ENCODE measurements at regions not wholly inside any gene's neighbourhood (a gene's known extent, or its start where the extent isn't known, plus 50 kb on each side); places are given as distances from the start of the nearest gene placed in this dataset.

DNA sequence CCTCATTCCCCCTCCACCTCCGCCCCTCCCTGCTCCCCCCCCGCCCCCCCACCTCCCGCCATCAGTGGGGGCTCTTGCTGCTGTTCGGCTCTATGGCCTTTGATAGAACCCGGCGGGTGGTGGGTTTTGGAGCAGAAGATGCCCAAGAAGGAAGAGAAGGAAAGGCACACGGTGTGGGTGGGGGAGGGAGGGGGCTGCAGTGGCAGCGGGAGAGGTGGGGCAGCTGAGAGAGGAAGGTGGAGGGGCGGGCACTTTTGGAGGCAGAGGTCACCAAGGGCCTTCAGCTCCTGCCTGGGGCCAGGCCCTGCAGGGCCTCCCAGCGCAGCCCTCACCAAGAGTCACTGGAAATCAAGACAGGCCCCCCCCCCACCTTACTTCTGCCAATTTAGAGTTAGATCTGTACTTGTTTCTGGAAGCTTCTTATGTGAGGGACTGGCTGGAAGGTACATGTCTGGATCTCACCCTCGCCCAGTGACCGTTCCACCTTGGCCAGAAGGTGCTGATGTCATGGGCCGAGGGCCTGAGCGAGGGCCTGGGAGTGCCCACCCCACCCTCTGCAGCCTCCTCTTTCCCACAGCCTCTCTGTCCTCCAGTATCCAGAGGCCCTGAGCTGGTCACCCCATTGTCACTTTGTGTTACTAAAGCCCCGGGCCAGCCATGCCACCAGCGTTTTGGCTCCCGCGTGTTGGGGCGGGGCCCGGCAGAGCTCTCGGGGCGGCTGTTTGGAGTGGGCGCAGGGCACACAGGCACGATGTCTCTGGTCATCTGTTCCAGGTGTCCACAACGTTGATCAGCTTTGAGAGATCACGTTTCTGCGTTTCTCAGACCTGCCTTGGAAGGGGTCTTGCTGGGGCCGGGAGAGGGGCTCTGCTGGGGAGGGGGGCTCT lies 153.9 kb downstream of the KIF26A start (continued):
- TF ChIP-seq, protein P1, sequence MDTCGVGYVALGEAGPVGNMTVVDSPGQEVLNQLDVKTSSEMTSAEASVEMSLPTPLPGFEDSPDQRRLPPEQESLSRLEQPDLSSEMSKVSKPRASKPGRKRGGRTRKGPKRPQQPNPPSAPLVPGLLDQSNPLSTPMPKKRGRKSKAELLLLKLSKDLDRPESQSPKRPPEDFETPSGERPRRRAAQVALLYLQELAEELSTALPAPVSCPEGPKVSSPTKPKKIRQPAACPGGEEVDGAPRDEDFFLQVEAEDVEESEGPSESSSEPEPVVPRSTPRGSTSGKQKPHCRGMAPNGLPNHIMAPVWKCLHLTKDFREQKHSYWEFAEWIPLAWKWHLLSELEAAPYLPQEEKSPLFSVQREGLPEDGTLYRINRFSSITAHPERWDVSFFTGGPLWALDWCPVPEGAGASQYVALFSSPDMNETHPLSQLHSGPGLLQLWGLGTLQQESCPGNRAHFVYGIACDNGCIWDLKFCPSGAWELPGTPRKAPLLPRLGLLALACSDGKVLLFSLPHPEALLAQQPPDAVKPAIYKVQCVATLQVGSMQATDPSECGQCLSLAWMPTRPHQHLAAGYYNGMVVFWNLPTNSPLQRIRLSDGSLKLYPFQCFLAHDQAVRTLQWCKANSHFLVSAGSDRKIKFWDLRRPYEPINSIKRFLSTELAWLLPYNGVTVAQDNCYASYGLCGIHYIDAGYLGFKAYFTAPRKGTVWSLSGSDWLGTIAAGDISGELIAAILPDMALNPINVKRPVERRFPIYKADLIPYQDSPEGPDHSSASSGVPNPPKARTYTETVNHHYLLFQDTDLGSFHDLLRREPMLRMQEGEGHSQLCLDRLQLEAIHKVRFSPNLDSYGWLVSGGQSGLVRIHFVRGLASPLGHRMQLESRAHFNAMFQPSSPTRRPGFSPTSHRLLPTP (IDR thresholded peaks at IDR 0.05; ENCODE audit: borderline replicate concordance, extremely low read depth, insufficient read length) = no peak
- TF ChIP-seq, protein P2, sequence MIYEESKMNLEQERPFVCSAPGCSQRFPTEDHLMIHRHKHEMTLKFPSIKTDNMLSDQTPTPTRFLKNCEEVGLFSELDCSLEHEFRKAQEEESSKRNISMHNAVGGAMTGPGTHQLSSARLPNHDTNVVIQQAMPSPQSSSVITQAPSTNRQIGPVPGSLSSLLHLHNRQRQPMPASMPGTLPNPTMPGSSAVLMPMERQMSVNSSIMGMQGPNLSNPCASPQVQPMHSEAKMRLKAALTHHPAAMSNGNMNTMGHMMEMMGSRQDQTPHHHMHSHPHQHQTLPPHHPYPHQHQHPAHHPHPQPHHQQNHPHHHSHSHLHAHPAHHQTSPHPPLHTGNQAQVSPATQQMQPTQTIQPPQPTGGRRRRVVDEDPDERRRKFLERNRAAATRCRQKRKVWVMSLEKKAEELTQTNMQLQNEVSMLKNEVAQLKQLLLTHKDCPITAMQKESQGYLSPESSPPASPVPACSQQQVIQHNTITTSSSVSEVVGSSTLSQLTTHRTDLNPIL (CRISPR knock-in tag; IDR thresholded peaks at IDR 0.05) = no peak
- no peak for TF ChIP-seq SIN3B (IDR thresholded peaks at IDR 0.05; ENCODE audit: low read depth)
- TF ChIP-seq MTF1 (CRISPR knock-in tag; IDR thresholded peaks at IDR 0.05; ENCODE audit: borderline replicate concordance) = no peak
- TF ChIP-seq THRAP3 (IDR thresholded peaks at IDR 0.05; ENCODE audit: borderline replicate concordance) = no peak
- TF ChIP-seq GATA2 (CRISPR knock-in tag; IDR thresholded peaks at IDR 0.05) = no peak
- TF ChIP-seq ETV1 (tag; conservative IDR thresholded peaks at IDR 0.05; ENCODE audit: low read depth) = no peak

Data from K562 (cell line).